BE2C (cell line): ENCODE measurements at regions not wholly inside any gene's neighbourhood (a gene's known extent, or its start where the extent isn't known, plus 50 kb on each side); places are given as distances from the start of the nearest gene placed in this dataset.

Experiments used
- DNase-seq: peaks from one replicate; pipeline ENCODE4 v3.0.0-alpha.2; 2020
- H3K27me3 ChIP-seq: fragments of 250-450 bp; sonication (Bioruptor Pico); 2 replicates; pipeline ENCODE4 v1.5.1; 2020; ENCODE audit warnings: mild to moderate bottlenecking
- H3K36me3 ChIP-seq: fragments of 250-450 bp; sonication (Bioruptor Pico); 2 replicates; pipeline ENCODE4 v1.5.1; 2020; ENCODE audit warnings: mild to moderate bottlenecking
- H3K4me1 ChIP-seq: fragments of 250-450 bp; sonication (Bioruptor Pico); 2 replicates; pipeline ENCODE4 v1.5.1; 2020
- H3K4me3 ChIP-seq: 2 replicates; pipeline ENCODE4 v1.5.1; 2011; ENCODE audit warnings: low read depth, low read length
- H3K9me3 ChIP-seq: fragments of 250-450 bp; sonication (Bioruptor Pico); 2 replicates; pipeline ENCODE4 v1.5.1; 2020
- CTCF ChIP-seq: IDR thresholded peaks from 2 replicates; pipeline ENCODE4 v1.5.1; 2012; ENCODE audit warnings: mild to moderate bottlenecking, low read depth, low read length

DNA sequence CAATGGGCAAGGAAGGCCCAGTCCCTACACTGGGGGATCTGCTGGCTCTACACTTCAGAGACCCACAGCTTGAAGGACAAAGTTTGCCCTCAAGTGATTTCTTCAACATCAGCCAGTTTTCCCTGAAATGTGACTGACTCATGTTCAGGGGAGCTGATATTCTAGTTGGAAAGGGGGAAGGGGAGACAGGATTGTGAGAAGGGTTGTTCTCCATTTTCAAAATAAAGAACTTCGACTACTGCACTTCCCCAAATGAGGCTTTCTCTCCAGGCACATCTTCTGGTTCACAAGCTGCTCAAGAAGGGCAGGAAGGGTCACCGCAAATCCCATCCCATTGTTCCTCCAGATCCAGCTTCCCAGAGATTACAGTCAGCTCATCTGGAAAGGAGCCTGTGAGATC is 117.6 kb downstream of the BCL2L11 start:
- Histone ChIP-seq H3K9me3 (no peaks in the 10 kb centered on the region), H3K4me1 (no peaks in the 10 kb centered on the region), H3K4me3 (no peak overlapping the region), H3K36me3 (no peaks in the 10 kb centered on the region), H3K27me3 (no peaks in the 10 kb centered on the region)
- no peak for DNase-seq
- TF ChIP-seq CTCF: no peak

DNA sequence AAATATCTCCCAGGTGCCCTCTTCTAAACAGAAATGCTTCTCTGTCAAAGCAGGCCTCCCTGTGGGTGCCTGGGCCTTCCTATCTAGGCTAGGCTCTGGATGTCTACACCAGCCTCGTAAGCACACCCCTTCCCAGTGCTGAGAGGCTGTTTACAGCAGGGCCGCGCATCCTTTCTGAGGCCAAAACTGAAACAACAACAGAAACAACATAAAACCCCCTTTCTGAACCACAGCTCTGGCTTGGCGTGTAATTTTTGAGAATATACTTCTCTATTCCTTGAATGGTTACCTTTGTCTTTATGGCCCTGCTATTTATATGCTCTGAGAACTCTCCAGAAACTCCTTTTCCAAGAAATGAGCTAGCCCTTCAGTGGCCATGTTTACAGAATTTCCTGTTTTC is 118.4 kb downstream of the BCL2L11 start:
- Histone ChIP-seq H3K36me3 (no peaks in the 10 kb centered on the region), H3K27me3 (no peaks in the 10 kb centered on the region), H3K4me3 (no peak overlapping the region), H3K4me1 (no peaks in the 10 kb centered on the region), H3K9me3 (no peaks in the 10 kb centered on the region)
- no peak for TF ChIP-seq CTCF
- no peak for DNase-seq

DNA sequence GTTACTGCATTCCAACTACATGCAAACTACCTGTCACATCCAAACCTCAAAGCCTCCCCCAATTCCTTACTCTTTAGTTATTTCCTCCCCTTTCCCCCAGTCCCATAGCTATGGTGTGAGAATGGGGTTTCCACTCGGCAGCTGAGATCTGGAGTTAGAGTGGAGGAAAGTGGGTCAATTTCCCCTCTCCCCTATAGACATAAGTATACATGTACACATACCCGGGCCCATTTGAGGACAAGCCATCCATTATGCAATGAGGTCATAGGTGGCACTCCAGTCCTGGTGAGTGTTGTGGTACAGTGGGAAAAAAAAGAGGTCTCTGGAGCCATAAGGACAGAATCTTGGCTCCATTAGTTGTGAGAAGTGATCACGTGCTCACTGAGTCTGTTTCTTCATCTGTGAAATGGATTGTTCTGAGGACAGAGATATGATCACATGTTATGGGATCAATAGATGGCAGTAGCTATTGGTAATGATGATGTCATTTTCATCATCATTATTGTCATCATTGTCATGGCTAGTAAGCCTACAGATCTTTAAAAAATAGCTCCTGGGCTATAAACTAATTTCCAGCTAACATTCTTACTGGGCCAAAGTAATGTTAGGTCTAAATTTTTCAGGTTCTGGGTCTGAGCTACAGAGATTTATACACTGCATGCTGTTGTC is 119.0 kb downstream of the BCL2L11 start:
- no peaks in the 10 kb centered on the region for H3K4me1 ChIP-seq
- no peak for TF ChIP-seq CTCF

DNA sequence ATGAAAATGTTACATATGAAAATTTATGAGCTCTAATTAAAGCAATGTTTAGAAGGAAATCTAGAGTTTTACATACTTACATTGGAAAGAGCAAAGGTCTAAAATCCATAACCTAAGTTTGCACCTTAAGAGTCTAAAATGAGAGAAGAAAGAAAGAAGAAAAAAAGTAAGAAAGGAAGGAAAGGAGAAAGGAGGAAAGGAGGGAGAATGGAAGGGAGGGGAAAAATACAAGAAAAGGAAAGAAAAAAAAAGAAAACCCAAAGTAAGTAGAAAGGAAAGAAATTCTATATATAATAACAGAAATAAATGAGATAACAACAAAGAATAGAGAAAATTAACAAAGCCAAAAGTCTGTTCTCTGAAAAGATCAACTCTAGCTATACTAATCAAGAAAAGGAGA is 122.6 kb downstream of the BCL2L11 start:
- H3K4me3 ChIP-seq: no peak overlapping the region
- no peaks in the 10 kb centered on the region for H3K27me3 ChIP-seq
- H3K36me3 ChIP-seq: no peaks in the 10 kb centered on the region
- no peak for DNase-seq
- no peak for TF ChIP-seq CTCF
- H3K9me3 ChIP-seq: no peaks in the 10 kb centered on the region
- no peaks in the 10 kb centered on the region for H3K4me1 ChIP-seq

More for the DNA sequence above, 119.0 kb downstream of the BCL2L11 start:
- Histone ChIP-seq H3K9me3 (no peaks in the 10 kb centered on the region), H3K27me3 (no peaks in the 10 kb centered on the region), H3K36me3 (no peaks in the 10 kb centered on the region), H3K4me3 (no peak overlapping the region)
- DNase-seq: no peak

DNA sequence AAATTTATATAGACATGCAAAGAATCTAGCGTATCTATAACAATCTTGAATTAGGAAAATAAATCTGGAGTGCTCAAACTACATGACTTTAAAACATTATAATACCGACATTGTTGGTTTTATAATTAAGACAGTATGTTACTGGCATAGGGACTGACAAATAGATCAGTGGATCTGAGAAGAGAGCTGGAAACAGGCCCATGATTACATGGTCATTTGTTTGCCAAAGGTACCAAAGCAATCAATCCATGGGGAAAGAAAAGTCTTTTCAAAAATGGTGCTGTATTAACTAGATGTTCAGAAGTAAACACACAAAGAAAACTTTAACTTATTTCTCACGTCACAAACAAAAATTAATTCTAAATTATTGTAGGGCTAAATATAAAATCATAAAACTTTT is 124.2 kb downstream of the BCL2L11 start:
- H3K36me3 ChIP-seq: no peaks in the 10 kb centered on the region
- H3K4me1 ChIP-seq: no peaks in the 10 kb centered on the region
- H3K27me3 ChIP-seq: no peaks in the 10 kb centered on the region
- H3K4me3 ChIP-seq: no peak overlapping the region
- no peaks in the 10 kb centered on the region for H3K9me3 ChIP-seq
- no peak for TF ChIP-seq CTCF
- no peak for DNase-seq

DNA sequence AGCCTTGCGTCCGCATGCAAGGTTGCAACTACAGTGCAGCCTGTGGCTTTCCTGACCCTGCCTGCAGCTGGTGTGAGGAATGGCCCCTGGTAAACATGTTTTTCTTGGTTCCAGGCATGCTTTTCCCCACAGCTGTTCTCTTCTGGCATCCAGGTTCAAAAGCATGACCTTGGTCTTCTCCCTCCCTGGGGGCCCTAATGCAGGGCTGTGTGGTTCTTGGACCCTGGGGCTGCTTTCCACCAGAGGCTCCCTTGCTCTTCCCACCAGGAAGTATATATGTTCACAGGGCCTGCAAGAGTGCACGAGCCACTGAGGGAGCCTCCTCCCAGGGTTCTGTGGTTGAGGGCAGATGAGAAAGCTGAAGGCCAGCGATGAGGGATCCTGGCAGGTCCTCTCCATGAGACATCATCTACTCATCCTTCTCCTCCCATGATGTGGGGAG is 125.9 kb downstream of the BCL2L11 start:
- Histone ChIP-seq H3K4me1 (no peaks in the 10 kb centered on the region), H3K4me3 (no peak overlapping the region), H3K36me3 (no peaks in the 10 kb centered on the region), H3K27me3 (no peaks in the 10 kb centered on the region), H3K9me3 (no peaks in the 10 kb centered on the region)
- no peak for DNase-seq
- TF ChIP-seq CTCF: no peak
